ENCODE measurements at regions not wholly inside any gene's neighbourhood (a gene's known extent, or its start where the extent isn't known, plus 50 kb on each side); places are given as distances from the start of the nearest gene placed in this dataset.

DNA sequence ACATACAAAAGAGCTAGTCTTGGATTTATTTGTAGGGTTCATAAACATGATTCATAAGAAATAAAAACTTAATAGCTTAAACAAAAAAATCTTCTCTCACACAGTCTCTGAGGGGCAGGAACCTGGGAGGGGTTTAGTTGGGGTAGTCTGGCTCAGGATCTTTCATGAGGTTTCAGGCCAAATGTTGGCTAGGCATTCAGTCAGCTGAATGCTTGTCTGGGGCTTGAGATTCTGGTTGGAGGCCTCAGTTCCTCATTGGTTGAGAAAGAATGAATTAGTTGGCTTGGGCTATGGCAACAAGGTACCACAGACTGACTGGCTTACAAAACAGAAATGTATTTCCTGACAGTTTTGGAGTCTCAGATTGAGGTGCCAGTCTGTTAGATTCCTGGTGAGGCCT lies 74.3 kb downstream of the ANKRD7 start:
- H3K4me3 Mint-ChIP-seq, result no peak overlapping the region
- Histone ChIP-seq H3K4me3 (ENCODE audit: low read length) (no peak overlapping the region), H3K4me1 (ENCODE audit: insufficient read depth, low read length) (no peaks in the 10 kb centered on the region), H3K27ac (ENCODE audit: low read depth, low read length) (no peak overlapping the region), H3K27me3 (ENCODE audit: insufficient read depth, low read length, poor library complexity, severe bottlenecking) (no peaks in the 10 kb centered on the region), H3K9me3 (ENCODE audit: low read length) (no peaks in the 10 kb centered on the region), H3K36me3 (ENCODE audit: insufficient read depth, low read length) (no peaks in the 10 kb centered on the region)
- H3K36me3 Mint-ChIP-seq, result peaks cover 0 to 1% (median 0%) of the 10 kb centered on the region in 3 donors
- H3K27me3 Mint-ChIP-seq, result peaks cover 3 to 10% of the 10 kb centered on the region in 2 donors
- CTCF ChIA-PET, result no interaction called here
- H3K4me1 Mint-ChIP-seq, result no peaks in the 10 kb centered on the region
- H3K27ac Mint-ChIP-seq, result no peak overlapping the region
- POLR2A ChIA-PET, result no interaction called here
- no peak for DNase-seq
- no peaks in the 10 kb centered on the region for H3K9me3 Mint-ChIP-seq

- Mint-ChIP-seq H3K27me3 (peaks cover 3 to 10% of the 10 kb centered on the region in 2 donors), H3K4me3 (no peak overlapping the region), H3K4me1 (no peaks in the 10 kb centered on the region), H3K27ac (no peak overlapping the region), H3K9me3 (no peaks in the 10 kb centered on the region), H3K36me3 (peaks cover 0 to 1% (median 0%) of the 10 kb centered on the region in 3 donors)
- Histone ChIP-seq H3K4me1 (ENCODE audit: insufficient read depth, low read length) (no peaks in the 10 kb centered on the region), H3K4me3 (ENCODE audit: low read length) (no peak overlapping the region), H3K9me3 (ENCODE audit: low read length) (no peaks in the 10 kb centered on the region), H3K36me3 (ENCODE audit: insufficient read depth, low read length) (no peaks in the 10 kb centered on the region), H3K27me3 (ENCODE audit: insufficient read depth, low read length, poor library complexity, severe bottlenecking) (no peaks in the 10 kb centered on the region), H3K27ac (ENCODE audit: low read depth, low read length) (no peak overlapping the region)
- CTCF ChIA-PET, result no interaction called here
- POLR2A ChIA-PET, result no interaction called here
- DNase-seq, result no peak
These were observed 75.7 kb downstream of the ANKRD7 start for GRCh38 chr7:118300177-118300576.

DNA sequence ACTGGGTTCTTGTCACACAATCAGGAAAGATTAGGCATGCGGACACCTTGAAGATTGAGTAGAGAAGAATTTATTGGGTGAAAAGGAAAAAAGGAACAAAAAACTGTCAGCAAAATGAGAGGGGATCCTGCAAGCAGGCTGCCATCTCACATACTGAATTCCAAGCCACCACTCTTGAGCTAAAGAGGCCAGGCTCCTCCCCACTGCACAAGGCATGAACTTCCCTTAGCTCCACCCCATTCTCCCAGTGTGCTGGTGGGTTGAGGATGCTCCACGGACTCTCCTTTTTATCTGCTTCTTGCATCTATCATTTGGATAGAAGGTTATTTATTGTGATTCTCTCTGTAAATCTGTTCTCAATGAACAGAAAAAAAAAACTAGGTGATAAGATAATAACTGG lies 79.6 kb downstream of the ANKRD7 start:
- ChIA-PET CTCF (no interaction called here), POLR2A (no interaction called here)
- no peaks in the 10 kb centered on the region for H3K27me3 ChIP-seq (ENCODE audit: insufficient read depth, low read length, poor library complexity, severe bottlenecking)
- H3K27ac ChIP-seq (ENCODE audit: low read depth, low read length), result no peak overlapping the region
- no peak for DNase-seq
- H3K4me3 ChIP-seq (ENCODE audit: low read length), result no peak overlapping the region
- Mint-ChIP-seq H3K27me3 (peaks cover 3 to 4% of the 10 kb centered on the region in 2 donors), H3K4me3 (no peak overlapping the region), H3K4me1 (no peaks in the 10 kb centered on the region), H3K9me3 (peaks cover 0 to 4% (median 0%) of the 10 kb centered on the region in 5 donors), H3K27ac (no peak overlapping the region), H3K36me3 (no peaks in the 10 kb centered on the region)
- no peaks in the 10 kb centered on the region for H3K36me3 ChIP-seq (ENCODE audit: insufficient read depth, low read length)
- no peaks in the 10 kb centered on the region for H3K4me1 ChIP-seq (ENCODE audit: insufficient read depth, low read length)
- no peaks in the 10 kb centered on the region for H3K9me3 ChIP-seq (ENCODE audit: low read length)

DNA sequence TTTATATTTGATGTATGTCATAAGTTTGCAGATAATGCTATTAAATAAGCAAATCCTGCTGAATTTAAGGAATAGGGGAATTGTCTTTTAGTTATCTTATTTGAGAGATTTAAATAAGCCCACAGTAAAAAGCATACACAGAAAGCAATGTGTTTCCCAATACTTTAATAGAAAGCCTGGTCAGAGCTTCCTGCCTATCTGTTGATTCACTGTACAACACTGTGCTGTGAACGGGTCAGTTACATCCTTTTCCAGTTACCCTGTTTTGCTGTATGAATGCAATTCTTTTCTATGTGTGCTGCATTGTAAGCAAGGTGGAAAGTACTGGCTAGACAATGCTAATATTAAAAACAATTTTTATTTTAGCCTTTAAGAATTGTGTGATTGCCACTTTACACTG lies 81.2 kb downstream of the ANKRD7 start:
- no peak overlapping the region for H3K27ac Mint-ChIP-seq
- no peak overlapping the region for H3K27ac ChIP-seq (ENCODE audit: low read depth, low read length)
- H3K4me3 ChIP-seq (ENCODE audit: low read length), result no peak overlapping the region
- ChIA-PET CTCF (no interaction called here), POLR2A (no interaction called here)
- H3K9me3 Mint-ChIP-seq, result peaks cover 6 to 11% (median 7%) of the 10 kb centered on the region in 5 donors
- no peak for DNase-seq
- peaks cover 3 to 8% of the 10 kb centered on the region in 2 donors for H3K27me3 Mint-ChIP-seq
- H3K4me3 Mint-ChIP-seq, result no peak overlapping the region
- H3K4me1 Mint-ChIP-seq, result no peaks in the 10 kb centered on the region
- no peaks in the 10 kb centered on the region for H3K4me1 ChIP-seq (ENCODE audit: insufficient read depth, low read length)
- no peaks in the 10 kb centered on the region for H3K27me3 ChIP-seq (ENCODE audit: insufficient read depth, low read length, poor library complexity, severe bottlenecking)
- H3K36me3 Mint-ChIP-seq, result peaks cover 0 to 7% (median 0%) of the 10 kb centered on the region in 3 donors
- no peaks in the 10 kb centered on the region for H3K36me3 ChIP-seq (ENCODE audit: insufficient read depth, low read length)
- H3K9me3 ChIP-seq (ENCODE audit: low read length), result no peaks in the 10 kb centered on the region

- no peak overlapping the region for H3K27ac Mint-ChIP-seq
- DNase-seq, result no peak
- H3K27me3 ChIP-seq (ENCODE audit: insufficient read depth, low read length, poor library complexity, severe bottlenecking), result no peaks in the 10 kb centered on the region
- peaks cover 6 to 11% (median 7%) of the 10 kb centered on the region in 5 donors for H3K9me3 Mint-ChIP-seq
- no peaks in the 10 kb centered on the region for H3K9me3 ChIP-seq (ENCODE audit: low read length)
- CTCF ChIA-PET, result no interaction called here
- H3K27ac ChIP-seq (ENCODE audit: low read depth, low read length), result no peak overlapping the region
- POLR2A ChIA-PET, result no interaction called here
- no peak overlapping the region for H3K4me3 Mint-ChIP-seq
- H3K4me1 ChIP-seq (ENCODE audit: insufficient read depth, low read length), result no peaks in the 10 kb centered on the region
- H3K4me1 Mint-ChIP-seq, result no peaks in the 10 kb centered on the region
- H3K27me3 Mint-ChIP-seq, result peaks cover 3 to 8% of the 10 kb centered on the region in 2 donors
- H3K36me3 Mint-ChIP-seq, result peaks cover 0 to 7% (median 0%) of the 10 kb centered on the region in 3 donors
- H3K36me3 ChIP-seq (ENCODE audit: insufficient read depth, low read length), result no peaks in the 10 kb centered on the region
- no peak overlapping the region for H3K4me3 ChIP-seq (ENCODE audit: low read length)
These were observed 82.3 kb downstream of the ANKRD7 start for GRCh38 chr7:118306771-118307170.

- H3K4me3 ChIP-seq (ENCODE audit: low read length), result no peak overlapping the region
- Mint-ChIP-seq H3K27ac (no peak overlapping the region), H3K4me3 (no peak overlapping the region), H3K4me1 (no peaks in the 10 kb centered on the region), H3K27me3 (peaks cover 0 to 8% of the 10 kb centered on the region in 2 donors), H3K36me3 (peaks cover 0 to 7% (median 0%) of the 10 kb centered on the region in 3 donors), H3K9me3 (peaks cover 7 to 25% (median 13%) of the 10 kb centered on the region in 5 donors)
- no peak for DNase-seq
- H3K4me1 ChIP-seq (ENCODE audit: insufficient read depth, low read length), result no peaks in the 10 kb centered on the region
- POLR2A ChIA-PET, result no interaction called here
- no peak overlapping the region for H3K27ac ChIP-seq (ENCODE audit: low read depth, low read length)
- no peaks in the 10 kb centered on the region for H3K9me3 ChIP-seq (ENCODE audit: low read length)
- no peaks in the 10 kb centered on the region for H3K27me3 ChIP-seq (ENCODE audit: insufficient read depth, low read length, poor library complexity, severe bottlenecking)
- H3K36me3 ChIP-seq (ENCODE audit: insufficient read depth, low read length), result no peaks in the 10 kb centered on the region
- CTCF ChIA-PET, result no interaction called here
These were observed 86.8 kb downstream of the ANKRD7 start for GRCh38 chr7:118311121-118311836.

GRCh38 chr7:118312051-118312450 lies 87.5 kb downstream of the ANKRD7 start:
- Histone ChIP-seq H3K36me3 (ENCODE audit: insufficient read depth, low read length) (no peaks in the 10 kb centered on the region), H3K27me3 (ENCODE audit: insufficient read depth, low read length, poor library complexity, severe bottlenecking) (no peaks in the 10 kb centered on the region), H3K4me1 (ENCODE audit: insufficient read depth, low read length) (no peaks in the 10 kb centered on the region), H3K9me3 (ENCODE audit: low read length) (no peaks in the 10 kb centered on the region), H3K4me3 (ENCODE audit: low read length) (no peak overlapping the region), H3K27ac (ENCODE audit: low read depth, low read length) (no peak overlapping the region)
- Mint-ChIP-seq H3K4me1 (no peaks in the 10 kb centered on the region), H3K36me3 (peaks cover 0 to 7% (median 0%) of the 10 kb centered on the region in 3 donors), H3K27ac (no peak overlapping the region), H3K27me3 (peaks cover 4 to 12% of the 10 kb centered on the region in 2 donors), H3K4me3 (no peak overlapping the region), H3K9me3 (peaks cover 7 to 26% (median 16%) of the 10 kb centered on the region in 5 donors)
- ChIA-PET CTCF (no interaction called here), POLR2A (no interaction called here)
- DNase-seq, result no peak

- peaks cover 4 to 12% of the 10 kb centered on the region in 2 donors for H3K27me3 Mint-ChIP-seq
- peaks cover 0 to 7% (median 0%) of the 10 kb centered on the region in 3 donors for H3K36me3 Mint-ChIP-seq
- H3K9me3 Mint-ChIP-seq, result peaks cover 7 to 24% (median 16%) of the 10 kb centered on the region in 5 donors
- Histone ChIP-seq H3K4me1 (ENCODE audit: insufficient read depth, low read length) (no peaks in the 10 kb centered on the region), H3K27me3 (ENCODE audit: insufficient read depth, low read length, poor library complexity, severe bottlenecking) (no peaks in the 10 kb centered on the region), H3K36me3 (ENCODE audit: insufficient read depth, low read length) (no peaks in the 10 kb centered on the region), H3K4me3 (ENCODE audit: low read length) (no peak overlapping the region), H3K27ac (ENCODE audit: low read depth, low read length) (no peak overlapping the region), H3K9me3 (ENCODE audit: low read length) (no peaks in the 10 kb centered on the region)
- CTCF ChIA-PET, result no interaction called here
- no peak overlapping the region for H3K27ac Mint-ChIP-seq
- POLR2A ChIA-PET, result no interaction called here
- H3K4me3 Mint-ChIP-seq, result no peak overlapping the region
- H3K4me1 Mint-ChIP-seq, result no peaks in the 10 kb centered on the region
- no peak for DNase-seq
These were observed 88.5 kb downstream of the ANKRD7 start for GRCh38 chr7:118312966-118313365.

Measured in CD8-positive, alpha-beta memory T cell (primary cell).